ENCODE measurements at regions not wholly inside any gene's neighbourhood (a gene's known extent, or its start where the extent isn't known, plus 50 kb on each side); places are given as distances from the start of the nearest gene placed in this dataset.

- DNase-seq (ENCODE audit: low read depth) = no peak
- TF ChIP-seq CTCF (conservative IDR thresholded peaks at IDR 0.05; ENCODE audit: low read depth, low read length) = no peak
- no peak overlapping the region for H3K4me3 ChIP-seq (ENCODE audit: low read depth, low read length)
Observed at GRCh38 chr1:244318078-244318477, 133.6 kb downstream of the ADSS2 start.

- TF ChIP-seq CTCF (conservative IDR thresholded peaks at IDR 0.05; ENCODE audit: low read depth, low read length) = no peak
- H3K4me3 ChIP-seq (ENCODE audit: low read depth, low read length) = no peak overlapping the region
- no peak for DNase-seq (ENCODE audit: low read depth)
Observed at GRCh38 chr1:244318512-244318911, 133.2 kb downstream of the ADSS2 start.

- no peak for TF ChIP-seq CTCF (conservative IDR thresholded peaks at IDR 0.05; ENCODE audit: low read depth, low read length)
Observed at GRCh38 chr1:244319283-244320132, 132.2 kb downstream of the ADSS2 start.

GRCh38 chr1:244322181-244322580 lies 129.5 kb downstream of the ADSS2 start:
- TF ChIP-seq CTCF (conservative IDR thresholded peaks at IDR 0.05; ENCODE audit: low read depth, low read length) = no peak
- no peak overlapping the region for H3K4me3 ChIP-seq (ENCODE audit: low read depth, low read length)
- DNase-seq (ENCODE audit: low read depth) = no peak

More at GRCh38 chr1:244319283-244320132, 132.2 kb downstream of the ADSS2 start:
- DNase-seq (ENCODE audit: low read depth) = no peak
- H3K4me3 ChIP-seq (ENCODE audit: low read depth, low read length) = no peak overlapping the region

GRCh38 chr1:244322791-244323521 lies 128.8 kb downstream of the ADSS2 start:
- no peak for TF ChIP-seq CTCF (conservative IDR thresholded peaks at IDR 0.05; ENCODE audit: low read depth, low read length)
- peak; percentile 97 for DNase-seq (ENCODE audit: low read depth)
- H3K4me3 ChIP-seq (ENCODE audit: low read depth, low read length) = no peak overlapping the region

- no peak overlapping the region for H3K4me3 ChIP-seq (ENCODE audit: low read depth, low read length)
- DNase-seq (ENCODE audit: low read depth) = no peak
- TF ChIP-seq CTCF (conservative IDR thresholded peaks at IDR 0.05; ENCODE audit: low read depth, low read length) = no peak
Observed at GRCh38 chr1:244324176-244324883, 127.4 kb downstream of the ADSS2 start.
